GM18873 (cell line): ENCODE measurements at regions not wholly inside any gene's neighbourhood (a gene's known extent, or its start where the extent isn't known, plus 50 kb on each side); places are given as distances from the start of the nearest gene placed in this dataset.

Experiments
- ATAC-seq: cut with Tn5 transposase; IDR thresholded peaks from one replicate; pipeline ENCODE4 v1.9.1; 2021; ENCODE audit warnings: mild to moderate bottlenecking, moderate library complexity, moderate number of reproducible peaks; ENCODE audit not compliant: unreplicated experiment, low FRiP score

GRCh38 chr15:69980341-69981059, 117.2 kb downstream of the TLE3 start:
- peak; percentile 23 for ATAC-seq

- no peak for ATAC-seq
These were observed 115.7 kb downstream of the TLE3 start for GRCh38 chr15:69982037-69982436.

GRCh38 chr15:69983696-69984265, 113.9 kb downstream of the TLE3 start:
- no peak for ATAC-seq

- no peak for ATAC-seq
These were observed 109.9 kb downstream of the TLE3 start for GRCh38 chr15:69987492-69988489.

- no peak for ATAC-seq
These were observed 109.0 kb downstream of the TLE3 start for GRCh38 chr15:69988541-69989225.

- no peak for ATAC-seq
These were observed 106.9 kb downstream of the TLE3 start for GRCh38 chr15:69990566-69991421.

GRCh38 chr15:69991551-69991980, 106.2 kb downstream of the TLE3 start:
- no peak for ATAC-seq

GRCh38 chr15:69992348-69992747, 105.4 kb downstream of the TLE3 start:
- ATAC-seq = no peak

- no peak for ATAC-seq
These were observed 103.1 kb downstream of the TLE3 start for GRCh38 chr15:69994429-69995205.

GRCh38 chr15:69996321-69997160, 101.2 kb downstream of the TLE3 start:
- no peak for ATAC-seq

- ATAC-seq = no peak
These were observed 100.6 kb downstream of the TLE3 start for GRCh38 chr15:69997161-69997485.
